ENCODE measurements at regions not wholly inside any gene's neighbourhood (a gene's known extent, or its start where the extent isn't known, plus 50 kb on each side); places are given as distances from the start of the nearest gene placed in this dataset.
A peak's percentile ranks its signal among the peaks of the same experiment; 100 is the strongest.

GRCh38 chr20:7087803-7088202 lies 320.3 kb downstream of the BMP2 start:
- Histone ChIP-seq H3K36me3 (no peaks in the 10 kb centered on the region), H3K9me3 (replicated peaks) (no peaks in the 10 kb centered on the region), H3K27me3 (ENCODE audit: low read depth) (no peaks in the 10 kb centered on the region), H3K4me3 (no peak overlapping the region), H3K27ac (replicated peaks) (no peak overlapping the region), H3K4me1 (no peaks in the 10 kb centered on the region)
- TF ChIP-seq CTCF (IDR thresholded peaks at IDR 0.05; ENCODE audit: borderline replicate concordance) = no peak
- DNase-seq = no peak
- intact Hi-C loops (cut with micrococcal nuclease) = no loop called here

- Histone ChIP-seq H3K36me3 (no peaks in the 10 kb centered on the region), H3K27ac (replicated peaks) (no peak overlapping the region), H3K9me3 (replicated peaks) (no peaks in the 10 kb centered on the region), H3K4me1 (no peaks in the 10 kb centered on the region), H3K27me3 (ENCODE audit: low read depth) (no peaks in the 10 kb centered on the region), H3K4me3 (no peak overlapping the region)
- no peak for TF ChIP-seq CTCF (IDR thresholded peaks at IDR 0.05; ENCODE audit: borderline replicate concordance)
- intact Hi-C loops (cut with micrococcal nuclease) = no loop called here
- DNase-seq = no peak
Observed at GRCh38 chr20:7090001-7090400, 322.5 kb downstream of the BMP2 start.

- intact Hi-C loops (cut with micrococcal nuclease) = no loop called here
- no peaks in the 10 kb centered on the region for H3K9me3 ChIP-seq (replicated peaks)
- no peaks in the 10 kb centered on the region for H3K36me3 ChIP-seq
- no peaks in the 10 kb centered on the region for H3K27me3 ChIP-seq (ENCODE audit: low read depth)
- H3K27ac ChIP-seq (replicated peaks) = no peak overlapping the region
- no peaks in the 10 kb centered on the region for H3K4me1 ChIP-seq
- DNase-seq = no peak
- TF ChIP-seq CTCF (IDR thresholded peaks at IDR 0.05; ENCODE audit: borderline replicate concordance) = no peak
- H3K4me3 ChIP-seq = no peak overlapping the region
Observed at GRCh38 chr20:7090811-7091210, 323.3 kb downstream of the BMP2 start.

GRCh38 chr20:7091655-7092054 lies 324.2 kb downstream of the BMP2 start:
- no peak for TF ChIP-seq CTCF (IDR thresholded peaks at IDR 0.05; ENCODE audit: borderline replicate concordance)
- DNase-seq = no peak

GRCh38 chr20:7094438-7094997 lies 327.0 kb downstream of the BMP2 start:
- Histone ChIP-seq H3K4me3 (no peak overlapping the region), H3K27ac (replicated peaks) (no peak overlapping the region), H3K9me3 (replicated peaks) (peaks cover 26% of the 10 kb centered on the region), H3K27me3 (ENCODE audit: low read depth) (no peaks in the 10 kb centered on the region), H3K4me1 (no peaks in the 10 kb centered on the region), H3K36me3 (no peaks in the 10 kb centered on the region)
- intact Hi-C loops (cut with micrococcal nuclease) = no loop called here
- TF ChIP-seq CTCF (IDR thresholded peaks at IDR 0.05; ENCODE audit: borderline replicate concordance) = peak; percentile 22
- DNase-seq = no peak

More at GRCh38 chr20:7091655-7092054, 324.2 kb downstream of the BMP2 start:
- Histone ChIP-seq H3K4me1 (no peaks in the 10 kb centered on the region), H3K27me3 (ENCODE audit: low read depth) (no peaks in the 10 kb centered on the region), H3K27ac (replicated peaks) (no peak overlapping the region), H3K9me3 (replicated peaks) (peaks cover under 1% of the 10 kb centered on the region), H3K36me3 (no peaks in the 10 kb centered on the region), H3K4me3 (no peak overlapping the region)
- intact Hi-C loops (cut with micrococcal nuclease) = no loop called here
